Left lung (tissue), 4 donors: ENCODE measurements at regions not wholly inside any gene's neighbourhood (a gene's known extent, or its start where the extent isn't known, plus 50 kb on each side); places are given as distances from the start of the nearest gene placed in this dataset.

Experiments used
- ATAC-seq: fragments of 200-7000 bp; cut with Tn5 transposase; one replicate; pipeline ENCODE4 v1.9.1; 2020; ENCODE audit warnings: moderate library complexity
- DNase-seq, 4 donors: peaks; one replicate each; pipeline ENCODE4 v3.0.0-alpha.2; 2013 to 2020
- H3K27ac ChIP-seq, 2 donors: fragments of 200-600 bp; sonication (generic) in 1 of 2; one replicate each; pipeline versions ENCODE4 v1.5.0 to v1.8.0; 2020 to 2021
- H3K27me3 ChIP-seq, 2 donors: fragments of 200-600 bp; sonication (generic) in 1 of 2; one replicate each; pipeline versions ENCODE4 v1.5.0 to v1.8.0; 2020 to 2021
- H3K36me3 ChIP-seq, 2 donors: fragments of 200-600 bp; sonication (generic) in 1 of 2; one replicate each; pipeline versions ENCODE4 v1.5.0 to v1.8.0; 2020 to 2021
- H3K4me1 ChIP-seq, 2 donors: fragments of 200-600 bp; one replicate each; pipeline ENCODE4 v1.8.0; 2021
- H3K4me3 ChIP-seq, 2 donors: fragments of 200-600 bp; sonication (generic) in 1 of 2; one replicate each; pipeline versions ENCODE4 v1.5.0 to v1.8.0; 2020 to 2021; ENCODE audit warnings: mild to moderate bottlenecking in 1 of 2
- H3K9me3 ChIP-seq, 2 donors: fragments of 200-600 bp; sonication (generic) in 1 of 2; one replicate each; pipeline versions ENCODE4 v1.5.0 to v1.8.0; 2020 to 2021
- intact Hi-C, 2 donors: fragments of 100-400 bp; cut with DNase I; formaldehyde crosslinking; loops; one replicate each; pipeline versions ENCODE4 v1.11.2 to v1.14.2; 2022
- TF ChIP-seq, protein P1 (sequence below), 2 donors: fragments of 200-600 bp; sonication (generic) in 1 of 2; IDR thresholded peaks; one replicate each; pipeline versions ENCODE4 v1.5.0 to v1.8.0; 2021; ENCODE audit warnings: antibody characterized with exemption in 2 of 2
- donor health status: DM: no; HTN: yes; CAD: no.
- donor health status: DM: no; HTN: no; CAD: no.

DNA sequence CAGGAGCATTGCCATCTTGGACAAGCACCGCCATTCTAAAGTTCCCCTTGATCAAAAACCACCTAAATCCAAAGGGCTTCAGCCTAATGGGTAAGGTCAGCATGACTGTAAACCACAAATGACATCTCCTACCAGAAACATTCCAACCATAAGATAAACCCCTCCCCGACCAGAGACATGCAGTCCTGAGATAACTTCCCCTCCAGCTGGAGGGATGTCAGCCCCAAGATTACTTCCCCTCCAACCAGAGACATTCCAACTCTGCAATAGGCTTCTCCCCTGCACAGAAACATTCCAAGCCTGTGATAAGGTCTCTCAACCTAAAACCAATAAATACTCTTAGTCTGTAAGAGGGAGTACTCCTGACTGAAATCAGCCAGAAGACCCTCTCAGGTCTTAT lies 62.7 kb upstream of the DNAJC19 start:
- Histone ChIP-seq H3K4me1 (no peaks in the 10 kb centered on the region), H3K4me3 (no peak overlapping the region), H3K27me3 (no peaks in the 10 kb centered on the region), H3K9me3 (peaks cover 0 to 2% of the 10 kb centered on the region in 2 donors), H3K27ac (no peak overlapping the region), H3K36me3 (no peaks in the 10 kb centered on the region)
- DNase-seq (no peak), ATAC-seq (no peak)
- TF ChIP-seq, protein P1, sequence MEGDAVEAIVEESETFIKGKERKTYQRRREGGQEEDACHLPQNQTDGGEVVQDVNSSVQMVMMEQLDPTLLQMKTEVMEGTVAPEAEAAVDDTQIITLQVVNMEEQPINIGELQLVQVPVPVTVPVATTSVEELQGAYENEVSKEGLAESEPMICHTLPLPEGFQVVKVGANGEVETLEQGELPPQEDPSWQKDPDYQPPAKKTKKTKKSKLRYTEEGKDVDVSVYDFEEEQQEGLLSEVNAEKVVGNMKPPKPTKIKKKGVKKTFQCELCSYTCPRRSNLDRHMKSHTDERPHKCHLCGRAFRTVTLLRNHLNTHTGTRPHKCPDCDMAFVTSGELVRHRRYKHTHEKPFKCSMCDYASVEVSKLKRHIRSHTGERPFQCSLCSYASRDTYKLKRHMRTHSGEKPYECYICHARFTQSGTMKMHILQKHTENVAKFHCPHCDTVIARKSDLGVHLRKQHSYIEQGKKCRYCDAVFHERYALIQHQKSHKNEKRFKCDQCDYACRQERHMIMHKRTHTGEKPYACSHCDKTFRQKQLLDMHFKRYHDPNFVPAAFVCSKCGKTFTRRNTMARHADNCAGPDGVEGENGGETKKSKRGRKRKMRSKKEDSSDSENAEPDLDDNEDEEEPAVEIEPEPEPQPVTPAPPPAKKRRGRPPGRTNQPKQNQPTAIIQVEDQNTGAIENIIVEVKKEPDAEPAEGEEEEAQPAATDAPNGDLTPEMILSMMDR (IDR thresholded peaks at IDR 0.05), result no peak
- intact Hi-C loops, result no loop called here

GRCh38 chr3:181050738-181051137 lies 61.2 kb upstream of the DNAJC19 start:
- H3K27me3 ChIP-seq, result no peaks in the 10 kb centered on the region
- no peak overlapping the region for H3K27ac ChIP-seq
- no peak overlapping the region for H3K4me3 ChIP-seq
- H3K9me3 ChIP-seq, result peaks cover 0 to 16% of the 10 kb centered on the region in 2 donors
- intact Hi-C loops, result no loop called here
- ATAC-seq (no peak), DNase-seq (no peak)
- H3K4me1 ChIP-seq, result no peaks in the 10 kb centered on the region
- TF ChIP-seq, protein P1 (IDR thresholded peaks at IDR 0.05), result no peak
- H3K36me3 ChIP-seq, result no peaks in the 10 kb centered on the region

DNA sequence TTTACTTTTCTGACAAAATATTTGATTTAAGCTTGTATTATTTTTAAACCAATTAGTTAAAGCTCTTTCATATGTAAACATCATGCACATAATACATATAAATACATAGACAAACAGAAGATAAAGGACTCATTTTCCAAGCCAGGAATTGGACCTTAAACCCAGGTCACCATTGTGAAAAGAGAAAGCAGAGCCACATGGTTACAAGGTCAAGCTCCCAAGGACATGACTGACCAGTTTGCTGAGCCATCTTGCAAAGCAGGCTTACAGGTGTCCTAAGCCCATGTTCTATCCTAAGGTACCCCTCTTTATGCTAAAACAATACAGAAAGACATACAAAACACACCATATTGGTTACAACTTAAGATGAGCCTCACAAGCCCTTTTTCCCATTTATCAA lies 50.5 kb upstream of the DNAJC19 start:
- intact Hi-C loops, result no loop called here
- Histone ChIP-seq H3K27me3 (no peaks in the 10 kb centered on the region), H3K27ac (no peak overlapping the region), H3K36me3 (no peaks in the 10 kb centered on the region), H3K4me1 (no peaks in the 10 kb centered on the region), H3K9me3 (peaks cover 0 to 36% of the 10 kb centered on the region in 2 donors), H3K4me3 (no peak overlapping the region)
- ATAC-seq, result no peak
- TF ChIP-seq, protein P1 (IDR thresholded peaks at IDR 0.05), result no peak
- no peak for DNase-seq
